ENCODE measurements at regions not wholly inside any gene's neighbourhood (a gene's known extent, or its start where the extent isn't known, plus 50 kb on each side); places are given as distances from the start of the nearest gene placed in this dataset.

- DNase-seq (ENCODE audit: low read depth in 2 of 2), result no peak
These were observed 61.3 kb upstream of the SPIN1 start for GRCh38 chr9:88326936-88327335.

- no peak for DNase-seq (ENCODE audit: low read depth in 2 of 2)
These were observed 62.2 kb upstream of the SPIN1 start for GRCh38 chr9:88326015-88326414.

GRCh38 chr9:88322906-88323566 is 65.2 kb upstream of the SPIN1 start:
- DNase-seq (ENCODE audit: low read depth in 2 of 2), result peak in 1 of 2 donors; percentile 23

- DNase-seq (ENCODE audit: low read depth in 2 of 2), result no peak
These were observed 66.5 kb upstream of the SPIN1 start for GRCh38 chr9:88321764-88322163.

- no peak for DNase-seq (ENCODE audit: low read depth in 2 of 2)
These were observed 67.4 kb upstream of the SPIN1 start for GRCh38 chr9:88320748-88321415.

- no peak for DNase-seq (ENCODE audit: low read depth in 2 of 2)
These were observed 68.1 kb upstream of the SPIN1 start for GRCh38 chr9:88319936-88320747.

GRCh38 chr9:88313364-88314220 is 74.7 kb upstream of the SPIN1 start:
- DNase-seq (ENCODE audit: low read depth in 2 of 2), result peak; percentile 11 to 51

- no peak for DNase-seq (ENCODE audit: low read depth in 2 of 2)
These were observed 75.6 kb upstream of the SPIN1 start for GRCh38 chr9:88312517-88313103.

GRCh38 chr9:88312045-88312444 is 76.2 kb upstream of the SPIN1 start:
- DNase-seq (ENCODE audit: low read depth in 2 of 2), result no peak

GRCh38 chr9:88310310-88310980 is 77.8 kb upstream of the SPIN1 start:
- no peak for DNase-seq (ENCODE audit: low read depth in 2 of 2)

GRCh38 chr9:88308831-88309560 is 79.2 kb upstream of the SPIN1 start:
- DNase-seq (ENCODE audit: low read depth in 2 of 2), result no peak

- no peak for DNase-seq (ENCODE audit: low read depth in 2 of 2)
These were observed 81.1 kb upstream of the SPIN1 start for GRCh38 chr9:88307136-88307535.

GRCh38 chr9:88303721-88304451 is 84.4 kb upstream of the SPIN1 start:
- DNase-seq (ENCODE audit: low read depth in 2 of 2), result no peak

- no peak for DNase-seq (ENCODE audit: low read depth in 2 of 2)
These were observed 85.5 kb upstream of the SPIN1 start for GRCh38 chr9:88302579-88303324.

- DNase-seq (ENCODE audit: low read depth in 2 of 2), result no peak
These were observed 87.7 kb upstream of the SPIN1 start for GRCh38 chr9:88300556-88300955.

GRCh38 chr9:88291856-88292255 is 96.4 kb upstream of the SPIN1 start:
- DNase-seq (ENCODE audit: low read depth in 2 of 2), result no peak

GRCh38 chr9:88291056-88291455 is 97.2 kb upstream of the SPIN1 start:
- no peak for DNase-seq (ENCODE audit: low read depth in 2 of 2)

- DNase-seq (ENCODE audit: low read depth in 2 of 2), result no peak
These were observed 98.7 kb upstream of the SPIN1 start for GRCh38 chr9:88289532-88289931.

- no peak for DNase-seq (ENCODE audit: low read depth in 2 of 2)
These were observed 100.3 kb upstream of the SPIN1 start for GRCh38 chr9:88287972-88288371.
